Endothelial cell of umbilical vein (primary cell): ENCODE measurements at regions not wholly inside any gene's neighbourhood (a gene's known extent, or its start where the extent isn't known, plus 50 kb on each side); places are given as distances from the start of the nearest gene placed in this dataset.

Source experiments
- BruUV-seq: library from RNA; stranded (reverse); fragments of 400-500 nt; replicated peaks from 2 replicates; lab custom pipeline; 2021; lab: Mats Ljungman, UMichigan
- CTCF ChIA-PET: fragments of 300-600, 350-600 bp; sonication (Branson Sonifier 250); formaldehyde crosslinking; loops from one replicate; lab custom pipeline; 2021; ENCODE audit warnings: antibody characterized with exemption, inconsistent platforms; lab: Charles Lee
- POLR2A ChIA-PET: fragments of 300-600, 350-600 bp; sonication (Branson Sonifier 250); formaldehyde crosslinking; loops from one replicate; lab custom pipeline; 2021; ENCODE audit warnings: antibody characterized with exemption, inconsistent platforms; lab: Charles Lee
- DNase-seq: peaks from one replicate; pipeline ENCODE4 v3.0.0-alpha.2; 2011; ENCODE audit warnings: low read depth, low spot score
- FAIRE-seq: peaks from 2 replicates; lab custom pipeline; 2011; peaks lifted over from hg19 to GRCh38; lab: Jason Lieb, UNC
- H2AFZ ChIP-seq: 2 replicates; pipeline ENCODE4 v1.6.0; 2012; ENCODE audit warnings: low read depth, low read length, control low read depth, inconsistent platforms
- H3K27ac ChIP-seq: 2 replicates; pipeline ENCODE4 v1.5.1; 2011; ENCODE audit warnings: low read depth, mild to moderate bottlenecking, control low read depth, low read length, moderate library complexity; ENCODE audit not compliant: insufficient read depth
- H3K27me3 ChIP-seq, 2 experiments: 2 replicates each; pipeline versions ENCODE4 v1.6.0 to v1.6.1; 2011; ENCODE audit warnings: low read length in 2 of 2, mixed read lengths in 1 of 2; ENCODE audit not compliant: control insufficient read depth in 2 of 2, insufficient read depth in 2 of 2
- H3K36me3 ChIP-seq, 2 experiments: 2 replicates in 1 of 2; 3 replicates in 1 of 2; pipeline ENCODE4 v1.5.1; 2011; ENCODE audit warnings: low read length in 2 of 2, mild to moderate bottlenecking in 1 of 2, moderate library complexity in 1 of 2; ENCODE audit not compliant: control insufficient read depth in 2 of 2, insufficient read depth in 2 of 2; ENCODE audit errors: extremely low read depth in 1 of 2
- H3K4me1 ChIP-seq: 3 replicates; pipeline ENCODE4 v1.5.1; 2011; ENCODE audit warnings: mild to moderate bottlenecking, low read length; ENCODE audit not compliant: control insufficient read depth, insufficient read depth; ENCODE audit errors: extremely low read depth
- H3K4me2 ChIP-seq: 2 replicates; pipeline ENCODE4 v1.6.1; 2011; ENCODE audit warnings: low read length, control low read depth, mixed read lengths; ENCODE audit not compliant: insufficient read depth
- H3K4me3 ChIP-seq, 3 experiments: fragments of 200-600 bp in 1 of 3; sonication (generic), shearing (Covaris generic) in 1 of 3; replicated peaks in 1 of 3; 2 replicates each; pipeline ENCODE4 v1.5.1; 2011 to 2016; ENCODE audit warnings: control low read depth in 3 of 3, low read length in 3 of 3, mild to moderate bottlenecking in 2 of 3, inconsistent platforms in 1 of 3, low read depth in 1 of 3, moderate library complexity in 1 of 3; ENCODE audit not compliant: insufficient read depth in 1 of 3
- H3K79me2 ChIP-seq: 2 replicates; pipeline ENCODE4 v1.6.0; 2012; ENCODE audit warnings: low read length, inconsistent platforms; ENCODE audit not compliant: control insufficient read depth, insufficient read depth
- H3K9ac ChIP-seq: replicated peaks from 2 replicates; pipeline ENCODE3; 2011; ENCODE audit warnings: low read length, control low read depth; ENCODE audit not compliant: insufficient read depth; ENCODE audit errors: extremely low read depth
- H3K9me1 ChIP-seq: replicated peaks from 3 replicates; pipeline ENCODE4 v1.6.0; 2011; ENCODE audit warnings: mild to moderate bottlenecking, low read length; ENCODE audit not compliant: control insufficient read depth, insufficient read depth; ENCODE audit errors: extremely low read depth
- H3K9me3 ChIP-seq: replicated peaks from 2 replicates; pipeline ENCODE4 v1.5.1; 2012; ENCODE audit warnings: low read length, inconsistent platforms; ENCODE audit not compliant: control insufficient read depth, insufficient read depth
- H4K20me1 ChIP-seq: replicated peaks from 2 replicates; pipeline ENCODE3; 2011; ENCODE audit warnings: mild to moderate bottlenecking, low read length; ENCODE audit not compliant: control insufficient read depth, insufficient read depth; ENCODE audit errors: extremely low read depth
- EZH2 ChIP-seq: IDR thresholded peaks from 2 replicates; pipeline ENCODE4 v1.6.1; 2012; ENCODE audit warnings: borderline replicate concordance, low read depth, mild to moderate bottlenecking, moderate library complexity, low read length, inconsistent platforms; ENCODE audit not compliant: severe bottlenecking
- FOS ChIP-seq: IDR thresholded peaks from 2 replicates; pipeline ENCODE4 v1.6.1; 2011; ENCODE audit warnings: mild to moderate bottlenecking, low read length, moderate library complexity, borderline replicate concordance; ENCODE audit not compliant: insufficient read depth
- GATA2 ChIP-seq: IDR thresholded peaks from 2 replicates; pipeline ENCODE4 v1.7.0; 2011; ENCODE audit warnings: low read depth, mild to moderate bottlenecking, moderate library complexity, mixed read lengths, low read length; ENCODE audit not compliant: insufficient read length, insufficient read depth
- JUN ChIP-seq: IDR thresholded peaks from 2 replicates; pipeline ENCODE4 v1.6.1; 2011; ENCODE audit warnings: borderline replicate concordance, low read depth; ENCODE audit not compliant: insufficient read length, insufficient read depth
- MYC ChIP-seq: IDR thresholded peaks from one replicate; pipeline ENCODE4 v1.6.1; 2011; ENCODE audit warnings: mild to moderate bottlenecking, low read depth, low read length
- POLR2A ChIP-seq: IDR thresholded peaks from 2 replicates; pipeline ENCODE4 v1.6.1; 2012; ENCODE audit warnings: low read depth, mild to moderate bottlenecking, control low read depth, low read length
- POLR2AphosphoS5 ChIP-seq: IDR thresholded peaks from 2 replicates; pipeline ENCODE4 v1.6.1; 2012; ENCODE audit warnings: low read depth, mild to moderate bottlenecking, control low read depth, low read length, moderate library complexity; ENCODE audit not compliant: insufficient read depth
- dilution Hi-C: fragments of 300-500 bp; cut with MboI; formaldehyde crosslinking; loops from one replicate; pipeline ENCODE4 v1.15.0; 2019; ENCODE audit warnings: low sequenced_read_pairs; ENCODE audit not compliant: extremely low pct_ligation_motif_present
- intact Hi-C: fragments of 100-400 bp; cut with micrococcal nuclease; formaldehyde crosslinking; loops from one replicate; pipeline ENCODE4 v1.10.0; 2022
- TF ChIP-seq, protein P1 (sequence below), 2 donors: IDR thresholded peaks; 1 replicate in 1 of 2; 2 replicates in 1 of 2; pipeline ENCODE4 v1.5.1; 2011; ENCODE audit warnings: low read length in 2 of 2, mild to moderate bottlenecking in 2 of 2, moderate library complexity in 2 of 2, control low read depth in 1 of 2, inconsistent platforms in 1 of 2, low read depth in 1 of 2; ENCODE audit not compliant: insufficient read depth in 1 of 2; ENCODE audit errors: extremely low read depth in 1 of 2
- TF ChIP-seq, protein P2 (sequence below): IDR thresholded peaks from 2 replicates; pipeline ENCODE4 v1.6.1; 2011; ENCODE audit not compliant: insufficient read depth, insufficient read length

DNA sequence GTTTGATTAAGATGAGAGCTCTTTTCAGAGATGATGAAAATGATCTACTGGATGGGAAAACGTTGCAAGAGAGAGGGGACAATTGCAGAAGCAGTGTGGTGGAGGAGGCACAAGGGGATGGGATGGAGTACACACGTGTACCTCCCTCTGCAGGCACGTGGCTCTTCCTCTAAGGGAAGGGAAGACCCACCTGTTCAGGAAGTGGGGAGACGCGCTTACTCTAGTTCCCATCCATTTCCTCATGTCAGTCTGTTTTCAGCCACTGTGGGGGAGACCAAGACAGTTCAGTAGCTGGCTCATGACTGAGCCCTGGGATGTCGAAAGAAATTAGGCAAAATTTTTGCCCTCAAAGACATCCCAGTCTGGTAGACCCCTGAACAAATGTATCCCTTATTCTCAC, 619.2 kb upstream of the CLINT1 start:
- H3K4me3 ChIP-seq: no peak overlapping the region
- DNase-seq (no peak), FAIRE-seq (no peak)
- H3K27me3 ChIP-seq: no peaks in the 10 kb centered on the region
- no TSS peak for BruUV-seq
- dilution Hi-C loops: no loop called here
- H3K9me3 ChIP-seq: no peaks in the 10 kb centered on the region
- H3K4me1 ChIP-seq: no peaks in the 10 kb centered on the region
- ChIA-PET POLR2A (no interaction called here), CTCF (no interaction called here)
- H3K4me2 ChIP-seq: no peak overlapping the region
- no peak overlapping the region for H2AFZ ChIP-seq
- no peak overlapping the region for H3K27ac ChIP-seq
- no peaks in the 10 kb centered on the region for H4K20me1 ChIP-seq
- no peaks in the 10 kb centered on the region for H3K79me2 ChIP-seq
- no peaks in the 10 kb centered on the region for H3K36me3 ChIP-seq
- no peak overlapping the region for H3K9ac ChIP-seq
- intact Hi-C loops: no loop called here
- TF ChIP-seq EZH2: no peak
- no peak for TF ChIP-seq JUN
- TF ChIP-seq, protein P1, sequence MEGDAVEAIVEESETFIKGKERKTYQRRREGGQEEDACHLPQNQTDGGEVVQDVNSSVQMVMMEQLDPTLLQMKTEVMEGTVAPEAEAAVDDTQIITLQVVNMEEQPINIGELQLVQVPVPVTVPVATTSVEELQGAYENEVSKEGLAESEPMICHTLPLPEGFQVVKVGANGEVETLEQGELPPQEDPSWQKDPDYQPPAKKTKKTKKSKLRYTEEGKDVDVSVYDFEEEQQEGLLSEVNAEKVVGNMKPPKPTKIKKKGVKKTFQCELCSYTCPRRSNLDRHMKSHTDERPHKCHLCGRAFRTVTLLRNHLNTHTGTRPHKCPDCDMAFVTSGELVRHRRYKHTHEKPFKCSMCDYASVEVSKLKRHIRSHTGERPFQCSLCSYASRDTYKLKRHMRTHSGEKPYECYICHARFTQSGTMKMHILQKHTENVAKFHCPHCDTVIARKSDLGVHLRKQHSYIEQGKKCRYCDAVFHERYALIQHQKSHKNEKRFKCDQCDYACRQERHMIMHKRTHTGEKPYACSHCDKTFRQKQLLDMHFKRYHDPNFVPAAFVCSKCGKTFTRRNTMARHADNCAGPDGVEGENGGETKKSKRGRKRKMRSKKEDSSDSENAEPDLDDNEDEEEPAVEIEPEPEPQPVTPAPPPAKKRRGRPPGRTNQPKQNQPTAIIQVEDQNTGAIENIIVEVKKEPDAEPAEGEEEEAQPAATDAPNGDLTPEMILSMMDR (IDR thresholded peaks at IDR 0.05; ENCODE audit: extremely low read depth in 1 of 2, insufficient read depth in 1 of 2, low read depth in 1 of 2, low read length in 2 of 2): no peak
- no peak for TF ChIP-seq POLR2A
- TF ChIP-seq MYC: no peak
- TF ChIP-seq POLR2AphosphoS5: no peak
- TF ChIP-seq FOS: no peak
- TF ChIP-seq, protein P2, sequence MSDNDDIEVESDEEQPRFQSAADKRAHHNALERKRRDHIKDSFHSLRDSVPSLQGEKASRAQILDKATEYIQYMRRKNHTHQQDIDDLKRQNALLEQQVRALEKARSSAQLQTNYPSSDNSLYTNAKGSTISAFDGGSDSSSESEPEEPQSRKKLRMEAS: peak; percentile 16
- TF ChIP-seq GATA2: no peak
- H3K9me1 ChIP-seq: no peaks in the 10 kb centered on the region
